Activated CD8-positive, alpha-beta memory T cell treated with anti-CD3 and anti-CD28 coated beads, Interleukin-2, amount 50 U/mL, for 48 hours (primary cell): ENCODE measurements at regions not wholly inside any gene's neighbourhood (a gene's known extent, or its start where the extent isn't known, plus 50 kb on each side); places are given as distances from the start of the nearest gene placed in this dataset.
"Not testable (repeated sequence)": the region's sequence is repeated elsewhere in the genome, so short reads cannot be mapped to it uniquely, and the experiment has no call there.

ENCODE experiments used
- DNase-seq: peaks from one replicate; pipeline ENCODE4 v3.0.0-alpha.2; 2020

DNA sequence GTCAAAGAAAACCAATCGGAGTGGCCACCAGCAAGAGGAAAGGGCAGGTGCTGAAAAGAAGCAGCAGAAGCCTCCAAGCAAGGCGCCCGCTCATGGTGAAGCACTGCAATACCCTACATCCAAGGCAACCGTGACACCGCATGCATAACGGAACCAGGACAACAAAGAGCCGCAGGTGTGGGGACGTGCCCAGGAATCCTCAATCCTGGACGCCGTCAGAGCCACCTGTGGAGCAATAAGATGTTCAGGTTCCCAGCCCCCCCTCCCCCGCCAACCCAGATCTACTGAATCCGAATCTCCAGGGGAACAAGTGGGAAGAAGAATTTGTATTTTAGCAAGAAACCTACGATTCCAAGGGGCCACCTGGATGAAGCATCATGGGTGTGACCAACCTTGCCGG is 70.8 kb downstream of the SHANK2 start:
- no peak for DNase-seq

GRCh38 chr11:71180694-71181470 is 71.5 kb downstream of the SHANK2 start:
- no peak for DNase-seq

DNA sequence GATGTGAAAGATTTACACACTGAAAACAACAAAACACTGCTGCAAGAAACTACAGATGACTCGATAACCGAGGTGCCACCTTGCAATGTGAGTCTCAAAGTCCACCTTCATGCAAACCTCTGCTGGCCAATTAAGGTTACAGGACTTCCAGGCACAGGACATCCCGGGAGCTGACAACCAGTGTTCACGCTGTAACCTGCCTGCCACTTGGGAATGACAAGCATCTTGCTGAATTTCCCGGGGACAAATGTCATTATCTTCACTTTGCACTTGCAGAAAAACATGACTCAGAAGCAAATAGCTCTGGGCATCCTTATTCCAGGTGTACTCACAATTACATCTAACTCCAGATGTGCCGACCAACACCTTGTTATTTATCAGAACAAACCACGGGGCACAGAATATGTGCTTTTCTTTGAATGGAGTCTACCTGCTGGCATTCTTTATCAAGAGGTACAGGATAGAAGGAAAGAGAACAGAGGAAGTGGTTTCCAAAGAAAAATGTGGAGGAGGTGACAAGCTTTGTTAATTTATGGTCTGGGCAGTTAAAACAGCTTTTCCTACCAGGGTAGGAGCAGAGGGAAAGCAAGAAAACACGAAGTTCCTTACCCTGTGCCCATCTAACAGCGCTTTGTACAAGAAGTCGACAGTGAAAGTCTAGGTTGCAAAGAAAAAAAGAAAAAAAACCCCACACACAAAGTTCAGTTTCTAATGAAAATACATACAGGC is 72.3 kb downstream of the SHANK2 start:
- DNase-seq: no peak

GRCh38 chr11:71178076-71178475 is 74.3 kb downstream of the SHANK2 start:
- DNase-seq: no peak

- no peak for DNase-seq
These were observed 75.6 kb downstream of the SHANK2 start for GRCh38 chr11:71176812-71177211.

GRCh38 chr11:71173709-71174108 is 78.7 kb downstream of the SHANK2 start:
- DNase-seq: no peak

DNA sequence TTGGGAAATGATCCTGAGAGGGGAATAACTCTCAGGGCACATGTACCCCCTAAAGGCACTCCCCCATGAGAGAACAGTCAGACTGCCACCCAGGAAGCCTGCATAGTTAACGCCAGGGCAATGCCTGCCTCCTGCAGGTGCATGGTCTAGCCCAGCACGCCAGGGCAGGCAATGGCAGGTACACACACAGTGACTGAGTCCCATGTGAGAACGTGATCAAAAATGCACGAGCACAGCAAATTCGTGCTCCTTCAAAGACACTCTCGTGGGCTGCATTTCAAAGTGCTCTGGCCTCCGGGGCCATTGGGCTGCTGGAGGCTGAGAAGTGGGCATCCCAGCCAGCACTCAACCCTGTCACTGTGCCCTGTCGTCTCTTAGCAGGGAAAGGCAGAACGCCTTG is 79.7 kb downstream of the SHANK2 start:
- DNase-seq: no peak

DNA sequence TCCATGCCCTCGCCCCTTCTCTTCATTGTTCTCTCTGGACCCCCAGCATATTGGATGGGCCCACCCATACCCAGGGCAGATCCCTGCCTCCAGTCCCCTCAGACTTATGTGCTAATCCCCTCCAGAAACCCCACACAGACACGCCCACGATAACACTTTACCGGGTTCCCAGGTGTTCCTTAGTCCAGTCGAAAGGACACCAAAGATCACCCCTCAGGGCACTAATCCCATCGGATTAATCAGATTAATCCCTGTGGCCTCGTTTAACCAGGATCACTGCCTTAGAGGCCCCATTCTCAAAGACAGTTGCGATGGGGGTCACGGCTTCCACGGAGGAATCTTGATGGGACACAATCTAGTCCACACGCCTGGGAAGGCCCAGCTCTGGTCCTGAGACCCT is 80.8 kb downstream of the SHANK2 start:
- DNase-seq: no peak

GRCh38 chr11:71170624-71171423 is 81.6 kb downstream of the SHANK2 start:
- no peak for DNase-seq

DNA sequence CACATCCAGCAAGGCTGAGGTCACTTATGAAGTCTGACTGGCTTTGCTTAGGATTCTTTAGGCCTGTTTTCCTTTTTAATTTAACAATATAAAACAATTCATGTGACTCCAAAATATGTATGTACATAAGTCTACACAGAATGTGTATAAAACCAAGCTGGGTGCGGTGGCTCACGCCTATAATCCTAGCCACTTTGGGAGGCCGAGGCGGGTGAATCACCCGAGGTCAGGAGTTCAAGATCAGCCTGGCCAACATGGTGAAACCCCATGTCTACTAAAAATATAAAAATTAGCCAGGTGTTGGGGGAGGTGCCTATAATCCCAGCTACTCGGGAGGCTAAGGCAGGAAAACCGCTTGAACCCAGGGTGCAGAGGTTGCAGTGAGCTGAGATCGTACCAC is 83.1 kb downstream of the SHANK2 start:
- DNase-seq: no peak

- DNase-seq: not testable (repeated sequence)
These were observed 84.6 kb downstream of the SHANK2 start for GRCh38 chr11:71167814-71168213.

- DNase-seq: no peak
These were observed 86.6 kb downstream of the SHANK2 start for GRCh38 chr11:71165771-71166170.

- DNase-seq: no peak
These were observed 87.8 kb downstream of the SHANK2 start for GRCh38 chr11:71164621-71165020.

GRCh38 chr11:71164186-71164585 is 88.2 kb downstream of the SHANK2 start:
- no peak for DNase-seq

DNA sequence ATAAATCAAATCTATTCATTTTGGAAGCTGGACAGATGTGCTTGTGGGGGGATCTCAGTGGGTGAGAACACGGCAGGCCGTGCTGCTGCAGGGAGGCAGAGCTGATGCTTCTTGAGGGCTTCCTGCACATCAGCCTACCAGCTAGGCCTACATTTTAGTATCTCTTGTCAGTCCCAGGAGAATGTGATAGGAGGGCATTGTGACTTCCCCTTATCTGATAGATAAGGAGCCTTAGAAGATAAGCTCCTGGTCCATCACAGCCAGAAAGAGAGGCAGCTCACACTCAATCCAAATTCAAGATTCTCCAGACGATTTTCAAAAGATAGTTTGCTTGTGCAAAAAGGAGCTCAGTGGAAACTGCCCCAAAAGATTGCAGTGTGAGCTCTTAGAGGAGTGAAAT is 89.0 kb downstream of the SHANK2 start:
- no peak for DNase-seq

- DNase-seq: no peak
These were observed 93.4 kb downstream of the SHANK2 start for GRCh38 chr11:71158936-71159335.

- not testable (repeated sequence) for DNase-seq
These were observed 94.7 kb downstream of the SHANK2 start for GRCh38 chr11:71157676-71158075.

DNA sequence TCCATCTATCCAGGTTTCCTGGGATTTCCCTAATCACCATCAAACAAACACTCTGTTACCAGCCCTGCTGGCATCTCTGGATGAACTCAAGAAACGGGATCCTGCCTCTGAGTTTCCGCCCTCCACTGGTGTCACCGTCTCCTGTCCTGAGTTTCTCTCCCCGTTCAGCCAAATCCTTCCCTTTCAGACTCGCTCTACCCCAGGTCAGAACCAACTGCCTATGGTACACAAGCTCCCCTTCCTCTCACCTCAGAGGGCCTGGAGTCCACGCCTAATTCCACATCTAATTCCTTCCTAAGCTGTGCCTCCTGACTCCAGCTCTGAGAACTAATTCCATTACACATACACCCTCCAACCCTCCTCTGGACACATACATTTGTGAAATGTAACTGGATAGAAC is 96.1 kb downstream of the SHANK2 start:
- DNase-seq: no peak

DNA sequence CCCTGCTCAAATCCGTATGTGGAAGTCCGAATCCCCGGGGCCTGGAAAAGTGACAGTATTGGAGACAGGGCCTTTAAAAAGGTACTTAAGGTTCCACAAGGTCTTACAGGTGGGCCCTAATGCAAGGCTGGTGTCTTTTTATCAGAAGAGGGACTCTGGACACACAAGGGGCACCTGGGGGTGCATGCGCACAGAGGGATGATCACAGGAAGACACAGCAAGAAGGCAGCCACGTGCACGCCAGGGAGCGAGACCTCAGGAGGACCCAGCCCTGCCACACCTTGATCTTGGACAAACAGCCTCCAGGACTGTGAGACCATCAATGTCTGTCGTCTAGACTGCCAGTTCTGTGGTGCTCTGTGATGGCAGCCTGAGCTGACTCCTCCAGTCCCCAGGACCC is 96.5 kb downstream of the SHANK2 start:
- DNase-seq: no peak

GRCh38 chr11:71154261-71154805 is 98.0 kb downstream of the SHANK2 start:
- DNase-seq: no peak

DNA sequence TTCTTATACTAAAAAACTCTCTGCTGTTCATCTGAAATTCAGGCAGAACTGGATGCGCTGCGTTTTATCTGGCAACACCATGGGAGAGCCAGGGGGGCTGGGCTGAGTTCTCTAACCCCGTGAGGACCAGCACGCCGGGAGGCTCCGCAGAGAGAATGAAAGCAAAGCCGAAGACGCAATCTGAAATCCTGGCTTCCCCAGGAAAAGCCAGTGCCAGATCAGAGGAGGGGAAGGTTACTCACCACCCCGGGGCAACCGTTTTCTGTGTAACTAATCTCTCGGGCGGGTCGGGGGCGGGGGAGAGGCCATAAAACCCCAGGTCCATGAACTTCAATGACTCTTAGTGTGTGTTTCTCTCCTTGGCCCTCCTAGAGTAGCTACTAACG is 99.4 kb downstream of the SHANK2 start:
- DNase-seq: no peak

GRCh38 chr11:71152312-71153004 is 99.9 kb downstream of the SHANK2 start:
- DNase-seq: not testable (repeated sequence)

- no peak for DNase-seq
These were observed 100.8 kb downstream of the SHANK2 start for GRCh38 chr11:71151561-71151960.
